Hematopoietic multipotent progenitor cell treated with erythropoietin and hydrocortisone succinate and interleukin-3 and kit ligand, for 8 days (in vitro differentiated cells): ENCODE measurements at regions not wholly inside any gene's neighbourhood (a gene's known extent, or its start where the extent isn't known, plus 50 kb on each side); places are given as distances from the start of the nearest gene placed in this dataset.
"Not testable (repeated sequence)": the region's sequence is repeated elsewhere in the genome, so short reads cannot be mapped to it uniquely, and the experiment has no call there.

Source experiments
- DNase-seq: peaks from one replicate; pipeline ENCODE4 v3.0.0-alpha.2; 2015

- no peak for DNase-seq
These were observed 350.5 kb upstream of the THBS1 start for GRCh38 chr15:39230205-39230907.

DNA sequence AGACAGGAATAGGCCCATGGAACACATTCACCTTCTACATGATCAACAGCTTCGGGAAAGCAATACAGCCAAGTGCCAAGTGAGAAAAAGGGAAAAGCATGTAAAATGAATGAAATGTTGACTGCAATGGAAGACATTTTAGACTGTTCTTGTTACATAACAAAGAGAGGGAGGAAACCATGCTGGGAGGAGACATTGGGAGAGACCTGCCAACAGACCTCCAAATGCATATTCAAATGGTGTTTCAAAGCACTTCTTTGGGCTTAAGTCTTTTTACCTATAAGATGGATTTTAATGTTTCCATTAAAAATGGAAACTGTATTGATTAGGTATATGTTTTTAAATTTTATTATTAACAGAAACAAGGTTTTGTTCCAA lies 350.0 kb upstream of the THBS1 start:
- no peak for DNase-seq

DNA sequence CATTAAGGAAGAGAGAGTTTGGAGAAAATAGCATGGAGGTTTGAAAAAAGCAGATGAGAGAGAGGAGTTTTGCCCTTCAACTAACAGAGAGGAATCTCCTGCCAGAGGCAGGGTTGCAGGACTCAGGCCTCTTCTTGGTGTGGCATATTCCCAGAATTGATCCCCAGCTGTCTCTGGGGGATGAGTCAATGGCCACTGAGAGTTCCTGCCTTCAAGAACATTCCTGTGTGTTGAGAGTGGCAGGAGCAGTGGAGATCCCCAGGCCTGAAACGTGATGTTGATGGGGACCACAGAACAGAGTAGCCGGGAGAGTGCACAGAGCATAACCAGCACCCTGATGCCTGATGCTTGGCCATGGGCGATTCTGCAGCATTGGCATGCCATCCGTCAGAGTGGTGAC lies 348.4 kb upstream of the THBS1 start:
- no peak for DNase-seq

- DNase-seq: no peak
These were observed 345.6 kb upstream of the THBS1 start for GRCh38 chr15:39235084-39235795.

GRCh38 chr15:39236375-39236774 lies 344.5 kb upstream of the THBS1 start:
- DNase-seq: no peak

GRCh38 chr15:39238443-39238842 lies 342.4 kb upstream of the THBS1 start:
- DNase-seq: no peak

GRCh38 chr15:39239562-39239961 lies 341.3 kb upstream of the THBS1 start:
- DNase-seq: no peak

DNA sequence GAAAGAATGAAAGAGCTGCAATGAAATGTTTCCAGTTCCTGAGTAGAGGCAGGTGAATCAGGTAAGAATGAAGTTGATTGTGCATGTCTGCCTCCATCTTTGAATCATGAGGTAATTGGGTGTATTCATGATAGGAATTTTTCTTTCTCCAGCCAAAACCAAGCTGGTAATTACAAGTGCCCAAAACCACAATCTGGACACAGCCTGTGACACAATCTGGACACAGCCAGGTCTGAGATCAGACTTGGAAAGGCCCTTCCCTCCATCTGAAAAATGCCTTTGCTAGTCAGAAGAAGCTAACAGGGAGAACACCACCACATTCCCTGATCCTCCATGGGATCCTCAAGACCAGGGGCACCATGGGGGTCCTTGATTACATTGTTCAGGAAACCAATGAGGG lies 338.5 kb upstream of the THBS1 start:
- DNase-seq: no peak

DNA sequence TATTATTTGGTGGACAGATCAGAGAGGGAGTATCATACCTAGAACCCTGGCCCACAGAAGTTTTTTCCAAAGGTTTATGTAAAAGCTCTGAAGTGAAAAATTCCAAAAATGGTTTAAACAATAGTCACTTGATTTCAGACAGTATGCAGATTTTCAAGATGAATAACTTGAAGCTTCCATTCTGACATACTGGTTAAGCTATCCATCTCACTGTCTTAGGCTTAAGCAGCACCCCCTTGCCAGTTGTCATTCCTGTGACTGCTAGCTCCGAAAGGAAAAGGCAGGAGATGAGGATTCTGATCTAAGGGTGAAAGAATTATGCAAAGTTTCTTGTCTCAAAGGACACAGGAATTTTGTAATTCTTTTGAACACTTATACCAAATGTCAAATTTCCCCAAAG lies 337.5 kb upstream of the THBS1 start:
- no peak for DNase-seq

DNA sequence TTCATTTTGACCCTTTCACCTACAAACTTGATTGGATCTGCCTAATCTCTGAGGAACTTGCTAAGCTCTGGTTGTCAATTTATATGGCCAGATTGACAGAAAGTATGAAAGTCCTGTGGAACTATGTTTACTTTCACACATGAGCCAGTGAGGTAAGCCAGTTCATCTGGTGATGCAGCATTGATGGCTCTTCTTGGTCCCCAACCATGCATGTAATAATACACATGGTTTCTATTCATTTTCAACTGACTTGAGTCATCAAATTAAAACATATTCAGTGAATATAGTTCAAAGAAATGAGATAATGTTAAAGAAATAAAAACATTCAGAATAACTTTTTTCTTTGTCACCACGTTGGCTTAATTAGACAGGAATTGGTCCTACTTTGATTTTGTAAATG lies 336.1 kb upstream of the THBS1 start:
- no peak for DNase-seq

- no peak for DNase-seq
These were observed 334.4 kb upstream of the THBS1 start for GRCh38 chr15:39246523-39246922.

- no peak for DNase-seq
These were observed 333.3 kb upstream of the THBS1 start for GRCh38 chr15:39247574-39247973.

- no peak for DNase-seq
These were observed 332.7 kb upstream of the THBS1 start for GRCh38 chr15:39248204-39248603.

- no peak for DNase-seq
These were observed 330.9 kb upstream of the THBS1 start for GRCh38 chr15:39250001-39250400.

DNA sequence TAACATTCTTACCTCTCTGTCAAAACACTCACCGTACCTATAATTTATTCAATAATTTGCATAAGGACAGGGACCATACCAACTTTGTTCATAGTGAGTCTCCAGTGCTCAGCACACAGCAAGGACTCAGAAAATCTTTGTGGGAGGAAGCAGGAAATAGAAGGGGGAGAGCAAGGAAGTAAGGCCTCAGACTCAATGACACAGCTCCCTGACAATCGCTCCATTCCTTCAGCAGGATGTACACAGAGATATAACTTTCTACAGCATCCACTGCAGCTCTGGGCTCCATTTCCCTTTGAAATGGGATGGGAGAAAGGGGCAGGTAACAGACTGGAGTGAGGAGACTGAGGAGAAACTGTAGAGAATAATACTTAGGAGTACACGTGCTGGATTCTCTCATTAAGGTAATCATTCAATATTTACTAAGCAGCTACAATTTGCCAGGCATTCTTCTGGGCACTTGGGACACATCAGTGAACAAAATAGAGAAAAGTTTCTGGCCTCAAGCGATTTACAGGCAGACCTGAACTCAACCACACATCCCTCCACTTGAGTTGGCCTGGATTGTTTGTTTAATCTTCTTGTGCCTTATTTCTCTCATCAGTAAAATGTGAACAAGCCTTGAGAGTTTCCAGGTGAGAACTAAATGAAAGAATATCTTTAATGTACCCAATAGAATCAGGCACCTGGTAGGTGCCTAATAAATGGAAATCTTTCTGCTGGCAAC lies 330.3 kb upstream of the THBS1 start:
- DNase-seq: no peak

DNA sequence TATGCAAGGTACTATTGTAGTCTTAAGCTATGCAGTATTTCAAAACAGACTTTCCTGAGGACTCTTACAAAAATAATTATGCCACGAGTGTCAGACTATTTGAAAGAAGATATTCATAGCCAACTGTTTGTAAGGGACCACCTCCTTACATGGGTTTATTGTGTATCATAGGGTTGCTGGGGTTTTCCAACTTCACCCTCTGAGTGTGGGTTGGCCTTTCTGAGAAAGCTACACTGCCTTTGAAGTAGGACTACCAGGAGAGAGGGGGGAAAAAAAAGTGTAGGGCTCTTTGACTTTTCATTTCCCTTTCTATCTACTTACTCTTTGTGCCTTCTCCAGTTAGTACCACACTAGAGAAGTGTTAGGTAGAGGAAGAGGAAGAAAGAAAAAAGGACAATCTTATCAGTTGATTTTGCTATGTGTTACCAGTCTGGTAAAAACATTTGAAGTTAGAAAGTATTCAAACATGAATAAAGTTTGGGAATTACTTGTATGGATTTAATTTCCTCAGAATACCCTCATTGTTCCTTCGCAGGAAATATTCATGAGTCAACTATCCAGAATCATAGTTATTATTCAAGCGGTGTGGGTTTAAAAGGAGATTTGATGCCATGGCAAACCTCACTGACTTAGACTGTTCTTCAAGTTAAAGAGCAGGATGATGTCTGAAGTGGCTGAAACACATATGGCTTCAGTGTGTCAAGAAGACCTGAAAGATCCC lies 329.3 kb upstream of the THBS1 start:
- no peak for DNase-seq

GRCh38 chr15:39252134-39252470 lies 328.8 kb upstream of the THBS1 start:
- DNase-seq: no peak

DNA sequence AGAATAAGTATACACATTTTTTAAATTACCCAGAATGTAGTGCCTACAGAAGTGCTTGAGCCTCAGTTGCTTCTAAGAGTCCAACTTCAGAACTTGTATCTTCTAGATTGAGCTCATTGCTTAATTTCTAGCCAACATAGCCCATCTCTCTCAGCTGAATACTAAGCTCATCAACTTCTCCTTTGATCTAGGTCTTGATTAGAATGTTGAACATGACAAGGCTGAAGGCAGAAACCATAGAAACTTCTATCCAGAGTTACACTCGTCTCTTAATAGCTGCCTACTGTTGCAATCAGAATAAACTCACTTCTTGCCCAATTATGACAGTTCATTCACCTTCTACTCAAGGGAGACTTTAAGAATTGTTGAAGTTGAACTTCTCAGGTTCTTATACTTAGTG lies 327.3 kb upstream of the THBS1 start:
- no peak for DNase-seq

DNA sequence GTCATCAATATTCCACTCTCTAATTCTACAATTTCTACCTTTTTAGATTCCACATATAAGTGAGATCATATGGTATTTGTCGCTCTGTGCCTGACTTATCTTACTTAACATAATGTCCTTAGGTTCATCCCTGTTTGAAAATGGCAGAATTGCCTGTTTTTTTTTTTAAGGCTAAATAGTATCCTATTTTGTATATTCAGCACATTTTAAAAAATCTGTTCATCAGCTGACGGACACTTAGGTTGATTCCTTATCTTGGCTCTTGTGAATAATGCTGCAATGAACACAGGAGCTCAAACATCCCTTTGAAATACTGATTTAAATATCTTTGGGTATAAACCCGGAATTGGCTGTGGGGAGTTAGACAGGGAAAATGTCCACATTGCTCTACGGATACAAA lies 326.7 kb upstream of the THBS1 start:
- DNase-seq: no peak

GRCh38 chr15:39255760-39256159 lies 325.1 kb upstream of the THBS1 start:
- DNase-seq: no peak

DNA sequence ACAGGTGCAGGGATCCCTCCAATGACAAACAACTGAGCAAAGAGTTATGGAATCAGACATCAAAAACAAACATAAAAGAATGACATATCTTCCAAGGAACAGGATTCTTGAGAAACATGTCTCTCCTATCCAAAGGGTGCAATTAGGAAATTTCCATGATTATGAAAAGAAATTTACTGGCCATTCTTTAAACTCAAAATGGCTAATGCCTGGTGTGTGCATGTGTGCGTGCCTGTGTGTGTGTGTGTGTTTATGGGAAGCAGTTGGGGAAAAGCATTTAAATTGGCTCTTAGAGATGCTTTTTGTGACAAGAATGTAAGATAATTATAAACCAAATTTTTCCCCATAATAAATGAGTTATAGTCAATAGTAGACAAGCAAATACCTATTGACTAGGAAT lies 320.5 kb upstream of the THBS1 start:
- no peak for DNase-seq

DNA sequence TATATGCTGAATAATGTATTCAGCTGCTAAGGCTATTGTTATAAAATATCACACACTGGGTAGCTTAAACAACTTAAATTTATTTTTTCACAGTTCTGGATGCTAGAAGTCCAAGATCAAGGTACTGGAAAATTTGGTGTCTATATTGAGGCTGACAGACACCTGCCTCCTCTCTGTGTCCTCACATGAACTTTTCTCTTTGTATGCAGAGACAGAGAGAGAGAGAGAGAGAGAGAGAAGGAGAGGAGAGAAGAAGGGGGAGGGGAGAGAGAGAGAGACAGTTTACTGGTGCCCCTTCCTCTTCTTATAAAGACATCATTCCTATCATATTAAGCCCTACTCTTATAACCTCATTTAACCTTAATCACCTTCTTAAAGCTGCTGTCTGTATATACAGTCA lies 320.1 kb upstream of the THBS1 start:
- no peak for DNase-seq

DNA sequence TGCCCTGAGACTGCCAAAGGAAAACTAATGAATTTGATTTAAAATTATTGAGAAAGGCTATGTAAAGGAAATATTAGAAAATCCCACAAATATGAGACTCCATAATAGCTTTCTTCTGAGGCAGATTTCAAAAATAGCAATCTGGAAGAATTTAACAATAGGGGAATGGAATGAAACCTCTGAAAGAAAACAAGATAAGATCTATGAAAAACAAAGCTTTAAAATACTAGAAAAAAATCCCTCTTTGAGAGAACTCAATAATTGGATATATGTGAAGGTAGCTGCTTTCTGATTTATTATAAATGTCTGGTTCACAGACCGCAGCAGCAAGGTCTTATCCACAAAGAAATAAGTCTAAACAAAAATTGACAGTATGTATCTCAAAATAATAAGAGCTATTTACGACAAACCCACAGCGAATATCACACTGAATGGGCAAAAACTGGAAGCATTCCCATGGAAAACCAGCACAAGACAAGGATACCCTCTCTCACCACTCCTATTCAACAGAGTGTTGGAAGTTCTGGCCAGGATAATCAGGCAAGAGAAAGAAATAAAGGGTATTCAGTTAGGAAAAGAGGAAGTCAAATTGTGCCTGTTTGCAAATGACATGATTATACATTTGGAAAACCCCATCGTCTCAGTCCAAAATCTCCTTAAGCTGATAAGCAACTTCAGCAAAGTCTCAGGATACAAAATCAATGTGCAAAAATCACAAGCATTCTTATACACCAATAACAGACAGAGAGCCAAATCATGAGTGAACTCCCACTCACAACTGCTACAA lies 319.3 kb upstream of the THBS1 start:
- DNase-seq: not testable (repeated sequence)
